Liver (tissue), 8 donors: ENCODE measurements at regions not wholly inside any gene's neighbourhood (a gene's known extent, or its start where the extent isn't known, plus 50 kb on each side); places are given as distances from the start of the nearest gene placed in this dataset.

ENCODE experiments used
- DNase-seq: peaks from one replicate; pipeline ENCODE4 v3.0.0-alpha.2; 2017; ENCODE audit warnings: low spot score
- H3K27ac ChIP-seq, 2 donors: one replicate each; pipeline ENCODE4 v1.7.0; 2013; ENCODE audit warnings: inconsistent platforms in 2 of 2, low read length in 2 of 2, control low read depth in 1 of 2, low read depth in 1 of 2, mild to moderate bottlenecking in 1 of 2
- H3K27me3 ChIP-seq, 4 donors: one replicate each; pipeline versions ENCODE4 v1.6.1 to v1.7.0; 2013; ENCODE audit warnings: low read length in 3 of 4, inconsistent platforms in 1 of 4, mild to moderate bottlenecking in 1 of 4, moderate library complexity in 1 of 4; ENCODE audit not compliant: control insufficient read depth in 4 of 4, insufficient read depth in 4 of 4
- H3K36me3 ChIP-seq, 4 donors: one replicate each; pipeline versions ENCODE4 v1.6.1 to v1.7.0; 2013; ENCODE audit warnings: low read length in 3 of 4, mild to moderate bottlenecking in 3 of 4, low read depth in 1 of 4, moderate library complexity in 1 of 4; ENCODE audit not compliant: control insufficient read depth in 4 of 4, insufficient read depth in 3 of 4
- H3K4me1 ChIP-seq, 4 donors: one replicate each; pipeline versions ENCODE4 v1.6.1 to v1.7.0; 2013; ENCODE audit warnings: low read length in 3 of 4, mild to moderate bottlenecking in 3 of 4, moderate library complexity in 1 of 4; ENCODE audit not compliant: control insufficient read depth in 4 of 4, insufficient read depth in 4 of 4
- H3K4me3 ChIP-seq, 3 donors: one replicate each; pipeline versions ENCODE4 v1.6.1 to v1.7.0; 2013; ENCODE audit warnings: low read length in 3 of 3, control low read depth in 1 of 3, low read depth in 1 of 3, mild to moderate bottlenecking in 1 of 3
- H3K9ac ChIP-seq, 2 donors: one replicate each; pipeline ENCODE4 v1.7.0; 2013; ENCODE audit warnings: low read length in 2 of 2, mild to moderate bottlenecking in 2 of 2, moderate library complexity in 2 of 2, control low read depth in 1 of 2, low read depth in 1 of 2
- H3K9me3 ChIP-seq, 4 donors: one replicate each; pipeline versions ENCODE4 v1.6.1 to v1.7.0; 2013; ENCODE audit warnings: low read length in 3 of 4; ENCODE audit not compliant: control insufficient read depth in 4 of 4
- ATF3 ChIP-seq: IDR thresholded peaks from 2 replicates; pipeline ENCODE4 v1.6.1; 2016; ENCODE audit warnings: antibody characterized with exemption
- CTCF ChIP-seq: fragments of 150-350 bp; IDR thresholded peaks from 2 replicates; pipeline ENCODE4 v1.5.1; 2017; ENCODE audit warnings: improper control_type of control experiment, low read depth, low read length; ENCODE audit not compliant: missing input control
- EGR1 ChIP-seq, 2 donors: IDR thresholded peaks; 2 replicates each; pipeline ENCODE4 v1.6.1; 2016 to 2018; ENCODE audit warnings: antibody characterized with exemption in 2 of 2, low read depth in 2 of 2
- FOXA1 ChIP-seq: IDR thresholded peaks from 2 replicates; pipeline ENCODE4 v1.6.1; 2016; ENCODE audit warnings: antibody characterized with exemption
- FOXA2 ChIP-seq: IDR thresholded peaks from 2 replicates; pipeline ENCODE4 v1.6.1; 2016; ENCODE audit warnings: antibody characterized with exemption
- GABPA ChIP-seq, 2 donors: IDR thresholded peaks in 1 of 2; conservative IDR thresholded peaks in 1 of 2; 2 replicates each; pipeline ENCODE4 v1.6.1; 2016; ENCODE audit warnings: antibody characterized with exemption in 2 of 2, mild to moderate bottlenecking in 1 of 2, moderate library complexity in 1 of 2
- HNF4A ChIP-seq, 2 donors: conservative IDR thresholded peaks; 2 replicates each; pipeline ENCODE4 v1.6.1; 2016; ENCODE audit warnings: antibody characterized with exemption in 2 of 2, mild to moderate bottlenecking in 2 of 2
- HNF4G ChIP-seq: IDR thresholded peaks from 2 replicates; pipeline ENCODE4 v1.6.1; 2016; ENCODE audit warnings: antibody characterized with exemption
- JUND ChIP-seq, 2 donors: IDR thresholded peaks; 2 replicates each; pipeline ENCODE4 v1.6.1; 2016; ENCODE audit warnings: antibody characterized with exemption in 2 of 2
- MAX ChIP-seq: IDR thresholded peaks from 2 replicates; pipeline ENCODE4 v1.6.1; 2016; ENCODE audit warnings: antibody characterized with exemption
- NR2F2 ChIP-seq: IDR thresholded peaks from 2 replicates; pipeline ENCODE4 v1.6.1; 2016; ENCODE audit warnings: antibody characterized with exemption
- RAD21 ChIP-seq, 2 donors: IDR thresholded peaks; 2 replicates each; pipeline ENCODE4 v1.6.1; 2016; ENCODE audit warnings: antibody characterized with exemption in 2 of 2, mild to moderate bottlenecking in 2 of 2
- REST ChIP-seq: IDR thresholded peaks from 2 replicates; pipeline ENCODE4 v1.6.1; 2016; ENCODE audit warnings: antibody characterized with exemption, mild to moderate bottlenecking
- RXRA ChIP-seq, 2 donors: IDR thresholded peaks; 2 replicates each; pipeline ENCODE4 v1.6.1; 2017 to 2018; ENCODE audit warnings: antibody characterized with exemption in 2 of 2, mild to moderate bottlenecking in 1 of 2
- SP1 ChIP-seq: IDR thresholded peaks from 2 replicates; pipeline ENCODE4 v1.6.1; 2018; ENCODE audit warnings: antibody characterized with exemption, mild to moderate bottlenecking
- TAF1 ChIP-seq: conservative IDR thresholded peaks from 2 replicates; pipeline ENCODE4 v1.6.1; 2016; ENCODE audit warnings: antibody characterized with exemption, mild to moderate bottlenecking
- YY1 ChIP-seq: IDR thresholded peaks from 2 replicates; pipeline ENCODE4 v1.6.1; 2016; ENCODE audit warnings: antibody characterized with exemption, mild to moderate bottlenecking
- ZBTB33 ChIP-seq: IDR thresholded peaks from 2 replicates; pipeline ENCODE4 v1.6.1; 2016; ENCODE audit warnings: antibody characterized with exemption
- WGBS: extraction: QIAGEN DNeasy Blood & Tissue Kit; methylation state at CpG from one replicate; pipeline ENCODE4 v1.1.7; 2013; 5-methylcytosine and 5-hydroxymethylcytosine counted together
- donor health status: healthy.
- donor health status: healthy.
- donor health status: healthy.
- donor health status: healthy.
- donor health status: healthy.

- Histone ChIP-seq H3K9ac (no peak overlapping the region), H3K27me3 (no peaks in the 10 kb centered on the region), H3K4me1 (no peaks in the 10 kb centered on the region), H3K36me3 (no peaks in the 10 kb centered on the region), H3K27ac (no peak overlapping the region), H3K4me3 (no peak overlapping the region), H3K9me3 (no peaks in the 10 kb centered on the region)
- no peak for DNase-seq
- TF ChIP-seq GABPA (IDR thresholded peaks at IDR 0.05 in 1 of 2, conservative IDR thresholded peaks at IDR 0.05 in 1 of 2) (no peak), RAD21 (IDR thresholded peaks at IDR 0.05) (no peak), EGR1 (IDR thresholded peaks at IDR 0.05; ENCODE audit: low read depth in 2 of 2) (no peak), JUND (IDR thresholded peaks at IDR 0.05) (no peak), HNF4A (conservative IDR thresholded peaks at IDR 0.05) (no peak), FOXA1 (no peak), REST (no peak), ATF3 (no peak), MAX (no peak), HNF4G (no peak), CTCF (no peak), YY1 (no peak), ZBTB33 (no peak), SP1 (no peak)
Observed at GRCh38 chr5:144941004-144941403, 770.3 kb downstream of the KCTD16 start.

GRCh38 chr5:144918371-144918770, 747.7 kb downstream of the KCTD16 start:
- Histone ChIP-seq H3K36me3 (no peaks in the 10 kb centered on the region), H3K9ac (no peak overlapping the region), H3K27ac (no peak overlapping the region), H3K4me3 (no peak overlapping the region), H3K27me3 (no peaks in the 10 kb centered on the region), H3K4me1 (no peaks in the 10 kb centered on the region), H3K9me3 (no peaks in the 10 kb centered on the region)
- whole genome bisulfite sequencing, result 69% methylated on average over 1 of the region's 1 CpG
- DNase-seq, result no peak
- no peak for TF ChIP-seq TAF1
- no peak for TF ChIP-seq JUND (IDR thresholded peaks at IDR 0.05)
- no peak for TF ChIP-seq HNF4G
- no peak for TF ChIP-seq CTCF
- no peak for TF ChIP-seq ZBTB33
- TF ChIP-seq HNF4A (conservative IDR thresholded peaks at IDR 0.05), result no peak
- no peak for TF ChIP-seq SP1
- TF ChIP-seq RXRA (IDR thresholded peaks at IDR 0.05), result no peak
- no peak for TF ChIP-seq FOXA2
- TF ChIP-seq FOXA1, result no peak
- no peak for TF ChIP-seq NR2F2
